Femur (tissue), 1 donor: ENCODE measurements at regions not wholly inside any gene's neighbourhood (a gene's known extent, or its start where the extent isn't known, plus 50 kb on each side); places are given as distances from the start of the nearest gene placed in this dataset.

Experiments used
- DNase-seq: peaks from one replicate; pipeline ENCODE4 v3.0.0-alpha.2; 2017

GRCh38 chr12:85693093-85693665 is 143.0 kb downstream of the RASSF9 start:
- DNase-seq = no peak

DNA sequence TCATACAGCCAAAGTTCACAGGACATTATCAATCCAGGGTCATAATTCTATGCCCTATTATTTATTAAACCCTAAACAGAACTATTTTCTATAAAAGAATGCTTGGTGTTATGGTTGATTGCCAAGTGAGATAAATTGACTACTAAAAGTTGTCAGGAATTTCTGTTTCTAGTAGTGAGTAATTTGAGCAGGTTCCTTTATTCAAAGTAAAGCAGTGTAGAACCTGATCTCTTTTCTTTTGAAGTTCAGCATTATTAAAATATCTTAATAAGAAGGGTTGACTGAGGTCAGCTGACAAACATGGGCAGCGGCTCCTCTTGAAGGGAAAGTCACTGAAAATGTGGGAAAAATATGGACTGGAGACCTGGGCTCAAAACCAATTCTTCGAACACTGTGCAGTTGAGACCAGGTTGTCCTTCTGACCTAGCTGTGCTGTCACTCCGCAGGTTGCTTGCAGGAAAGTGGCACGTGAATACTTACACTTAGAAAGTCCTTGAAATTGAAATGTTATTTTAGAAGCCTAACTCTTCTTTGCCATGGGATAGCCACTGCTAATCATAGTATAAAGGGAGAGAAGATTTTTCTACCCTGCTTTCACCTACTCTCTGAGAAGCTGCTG is 141.0 kb downstream of the RASSF9 start:
- no peak for DNase-seq

- DNase-seq = no peak
Measured at GRCh38 chr12:85697003-85697402, 139.2 kb downstream of the RASSF9 start.

DNA sequence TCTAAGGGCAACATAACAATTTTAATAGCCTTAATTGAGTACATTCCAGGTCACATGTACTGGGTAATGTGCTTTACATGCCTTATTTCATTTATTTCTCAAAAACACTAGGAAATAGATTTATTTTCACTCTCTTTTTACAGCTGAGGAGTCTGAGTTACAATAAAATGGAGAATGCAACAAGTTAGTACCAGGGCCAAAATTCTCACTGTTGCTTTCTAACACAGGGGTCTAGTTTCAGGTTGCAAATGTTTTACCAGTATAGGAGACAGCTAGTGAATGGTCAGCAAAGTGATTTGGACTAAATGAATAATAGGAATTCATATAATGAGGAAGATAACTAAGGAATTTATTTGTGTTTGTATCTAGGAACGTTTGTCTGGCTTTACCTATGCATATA is 137.3 kb downstream of the RASSF9 start:
- no peak for DNase-seq

DNA sequence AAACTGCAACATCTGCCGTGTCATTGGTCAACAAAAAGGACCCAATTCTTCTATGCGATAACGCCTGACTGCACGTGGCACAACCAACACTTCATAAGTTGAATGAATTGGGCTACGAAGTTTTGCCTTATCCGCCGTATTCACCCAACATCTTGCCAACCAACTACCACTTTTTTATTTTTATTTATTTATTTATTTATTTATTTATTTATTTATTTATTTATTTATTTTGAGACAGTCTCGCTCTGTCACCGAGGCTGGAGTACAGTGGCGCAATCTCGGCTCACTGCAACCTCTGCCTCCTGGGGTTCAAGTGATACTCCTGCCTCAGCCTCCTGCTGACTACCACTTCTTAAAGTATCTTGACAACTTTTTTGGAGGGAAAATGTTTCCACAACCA is 127.4 kb downstream of the RASSF9 start:
- DNase-seq = no peak

DNA sequence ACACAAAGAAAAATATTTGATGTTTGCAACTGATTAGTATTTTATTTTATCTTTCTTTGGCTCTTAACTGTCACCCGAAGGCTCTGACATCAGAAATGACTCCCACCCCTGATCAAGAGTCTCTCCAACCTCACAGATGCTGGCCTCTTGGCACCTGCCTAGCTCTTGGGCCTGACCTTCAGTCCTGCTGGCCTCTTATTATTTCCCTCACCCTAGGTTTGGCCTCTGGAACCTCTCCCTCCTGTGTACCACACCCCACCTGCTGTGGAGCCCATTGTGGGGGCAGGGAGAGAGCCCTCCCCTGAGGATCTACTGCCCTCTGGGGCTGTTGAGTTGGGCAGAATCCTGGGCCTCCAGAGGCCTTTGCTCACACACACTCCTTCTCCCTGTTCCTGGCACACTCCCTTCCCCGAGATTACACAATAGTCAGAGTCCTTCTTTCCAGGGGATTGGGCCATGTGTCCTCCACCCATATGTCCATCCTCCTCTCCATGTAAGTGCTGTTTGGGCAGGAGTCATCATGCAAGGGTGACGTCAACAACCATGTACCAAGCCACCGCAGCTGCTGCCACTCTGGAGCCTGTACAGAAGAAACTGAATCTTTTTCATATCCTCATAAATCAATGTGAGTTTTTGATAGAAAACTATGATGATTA is 124.3 kb downstream of the RASSF9 start:
- no peak for DNase-seq

DNA sequence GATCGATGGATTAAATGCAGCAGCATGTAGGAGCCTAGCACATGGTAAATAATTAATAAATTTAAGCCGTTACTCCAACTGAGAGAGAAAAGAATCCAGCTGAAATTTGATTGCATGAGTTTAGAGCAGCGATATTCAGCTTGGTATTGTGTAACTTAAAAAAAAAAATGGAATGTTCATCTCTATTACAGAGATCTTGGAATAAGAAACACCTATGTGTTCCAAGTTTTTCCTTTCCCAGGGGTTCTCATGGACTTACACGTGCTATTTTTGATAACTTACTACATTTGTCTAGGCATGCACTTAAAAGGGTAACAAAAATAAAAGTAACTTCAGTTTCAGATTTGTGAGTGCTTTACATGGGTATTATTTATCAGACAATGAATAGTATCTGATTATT is 122.8 kb downstream of the RASSF9 start:
- no peak for DNase-seq

DNA sequence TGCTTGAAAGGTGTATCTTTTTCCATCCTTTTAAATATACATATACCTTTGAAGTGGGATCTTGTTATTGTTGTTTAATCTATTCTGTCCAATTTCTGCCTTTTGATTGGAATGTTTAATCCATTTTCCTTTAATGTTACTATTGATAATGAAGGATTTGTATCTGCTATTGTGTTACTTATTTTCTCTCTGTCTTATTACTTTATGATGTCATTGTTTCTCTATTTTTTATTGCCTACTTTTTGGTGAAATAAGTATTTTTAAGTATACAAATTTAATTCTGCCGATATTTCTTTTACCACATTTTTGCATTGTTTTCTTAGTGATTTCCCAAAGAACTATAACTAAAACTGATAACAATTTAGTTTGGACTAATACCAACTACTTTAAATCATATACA is 121.8 kb downstream of the RASSF9 start:
- DNase-seq = no peak

- DNase-seq = no peak
Measured at GRCh38 chr12:85720308-85721033, 115.7 kb downstream of the RASSF9 start.

DNA sequence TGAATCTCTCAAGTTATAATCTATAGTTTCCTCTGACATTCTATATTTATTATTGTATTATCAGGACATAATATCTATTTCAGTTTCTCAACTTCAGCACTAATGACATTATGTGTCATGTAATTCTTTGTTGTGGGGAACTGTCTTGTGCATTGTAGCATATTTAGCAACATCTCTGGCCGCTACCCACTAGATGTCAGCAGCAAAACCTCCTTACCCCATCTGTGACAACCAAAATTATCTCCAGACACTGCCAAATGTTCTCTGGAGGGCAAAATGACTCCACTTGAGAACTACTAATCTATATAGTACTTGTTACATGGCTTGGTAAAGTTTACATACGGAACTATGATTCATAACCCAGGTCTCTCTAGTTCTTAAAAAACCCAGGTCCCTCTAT is 110.2 kb downstream of the RASSF9 start:
- DNase-seq = no peak

DNA sequence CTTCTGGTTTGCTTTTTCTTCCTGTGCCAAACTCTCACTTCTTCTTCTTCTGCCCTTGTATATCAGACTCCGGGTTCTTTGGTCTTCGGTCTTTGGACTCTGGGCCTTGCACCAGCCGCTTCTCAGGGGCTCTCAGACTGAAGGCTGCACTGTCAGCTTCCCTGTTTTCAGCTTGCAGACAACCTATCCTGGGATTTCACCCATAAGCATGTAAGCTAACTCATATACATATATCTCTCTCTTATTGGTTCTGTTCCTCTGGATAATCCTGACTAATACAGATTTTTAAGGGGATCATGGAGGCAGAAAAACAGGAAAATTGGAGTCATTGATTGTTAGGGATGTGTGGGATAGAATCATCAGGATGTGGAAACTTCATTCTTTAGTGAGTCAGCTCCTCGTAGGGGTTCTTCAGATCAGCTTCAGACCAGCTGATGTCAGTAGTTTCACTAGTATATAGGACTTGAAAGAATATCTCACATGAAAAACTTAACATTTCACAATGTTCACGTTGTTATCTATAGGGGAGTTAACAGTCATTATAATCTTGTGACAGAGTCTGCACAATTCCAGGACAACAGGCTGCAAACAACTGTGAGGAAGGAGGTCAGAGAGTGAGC is 102.9 kb downstream of the RASSF9 start:
- DNase-seq = no peak

GRCh38 chr12:85733984-85734383 is 102.2 kb downstream of the RASSF9 start:
- no peak for DNase-seq

- DNase-seq = no peak
Measured at GRCh38 chr12:85740186-85740585, 96.0 kb downstream of the RASSF9 start.

DNA sequence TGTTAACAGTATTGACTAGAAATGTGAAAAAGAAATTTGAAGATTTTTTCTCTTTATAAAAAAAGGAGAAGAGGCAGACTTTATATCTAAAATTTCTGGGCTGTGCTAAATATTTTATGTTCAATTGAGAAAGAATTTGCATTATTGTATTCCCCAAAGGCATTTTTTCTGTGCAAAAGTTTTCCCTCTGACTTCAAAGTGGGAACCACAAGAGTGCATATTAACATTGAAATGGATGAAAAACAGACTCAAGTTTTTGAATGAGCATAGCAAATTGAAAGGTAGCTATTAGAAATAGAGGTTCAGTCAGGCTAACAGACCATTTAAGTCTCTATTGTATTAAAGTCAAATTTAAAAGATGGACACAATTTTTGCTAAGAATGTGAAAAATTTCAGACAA is 95.2 kb downstream of the RASSF9 start:
- no peak for DNase-seq

DNA sequence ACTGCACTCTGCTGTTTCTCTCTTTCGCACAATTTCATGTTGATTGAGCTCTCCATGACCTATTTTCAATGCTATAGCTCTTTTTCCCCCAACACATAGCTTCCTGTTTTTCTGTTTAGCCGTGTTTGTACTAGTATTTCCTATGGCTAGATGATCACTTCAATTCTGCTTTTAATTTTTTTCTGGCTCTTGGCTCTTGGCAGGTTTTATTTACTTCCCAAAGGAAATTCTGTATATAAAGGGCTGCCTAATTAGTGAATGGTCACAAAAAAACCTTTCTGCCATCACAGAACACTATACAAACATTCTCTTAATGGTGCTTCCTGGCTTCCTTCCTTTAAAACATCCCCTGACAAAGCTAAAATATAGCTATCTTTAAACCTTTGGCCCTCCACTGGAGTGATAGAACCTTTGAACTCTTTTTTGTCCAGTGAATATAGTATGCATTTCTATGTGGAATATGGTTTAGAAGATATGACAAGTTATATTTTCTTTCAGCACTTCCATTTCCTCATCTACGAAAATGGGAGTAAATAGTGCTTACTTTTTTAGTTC is 88.2 kb downstream of the RASSF9 start:
- no peak for DNase-seq
